GM19193 (cell line): ENCODE measurements at regions not wholly inside any gene's neighbourhood (a gene's known extent, or its start where the extent isn't known, plus 50 kb on each side); places are given as distances from the start of the nearest gene placed in this dataset.

Experiments
- POLR2A ChIP-seq: IDR thresholded peaks from 4 replicates; pipeline ENCODE4 v1.6.1; 2011; ENCODE audit not compliant: insufficient read depth, insufficient read length; ENCODE audit errors: extremely low read depth

- no peak for TF ChIP-seq POLR2A
These were observed 527.1 kb upstream of the DIPK2B start for GRCh38 chrX:45727761-45728160.

GRCh38 chrX:45722471-45722870, 521.8 kb upstream of the DIPK2B start:
- TF ChIP-seq POLR2A = no peak

- no peak for TF ChIP-seq POLR2A
These were observed 519.2 kb upstream of the DIPK2B start for GRCh38 chrX:45719751-45720501.

- no peak for TF ChIP-seq POLR2A
These were observed 518.0 kb upstream of the DIPK2B start for GRCh38 chrX:45718676-45719075.

- TF ChIP-seq POLR2A = no peak
These were observed 516.1 kb upstream of the DIPK2B start for GRCh38 chrX:45716750-45717149.

GRCh38 chrX:45715748-45716147, 515.1 kb upstream of the DIPK2B start:
- no peak for TF ChIP-seq POLR2A

- no peak for TF ChIP-seq POLR2A
These were observed 514.2 kb upstream of the DIPK2B start for GRCh38 chrX:45714866-45715265.

- TF ChIP-seq POLR2A = no peak
These were observed 511.4 kb upstream of the DIPK2B start for GRCh38 chrX:45712067-45712466.

GRCh38 chrX:45711231-45711630, 510.6 kb upstream of the DIPK2B start:
- no peak for TF ChIP-seq POLR2A

- no peak for TF ChIP-seq POLR2A
These were observed 509.6 kb upstream of the DIPK2B start for GRCh38 chrX:45710081-45710801.

- no peak for TF ChIP-seq POLR2A
These were observed 508.7 kb upstream of the DIPK2B start for GRCh38 chrX:45709381-45709780.

- TF ChIP-seq POLR2A = no peak
These were observed 498.5 kb upstream of the DIPK2B start for GRCh38 chrX:45699158-45699557.

GRCh38 chrX:45697591-45697990, 496.9 kb upstream of the DIPK2B start:
- no peak for TF ChIP-seq POLR2A

- TF ChIP-seq POLR2A = no peak
These were observed 496.1 kb upstream of the DIPK2B start for GRCh38 chrX:45696736-45697135.

- no peak for TF ChIP-seq POLR2A
These were observed 489.3 kb upstream of the DIPK2B start for GRCh38 chrX:45689971-45690370.

GRCh38 chrX:45683914-45684313, 483.2 kb upstream of the DIPK2B start:
- no peak for TF ChIP-seq POLR2A
